ENCODE measurements at regions not wholly inside any gene's neighbourhood (a gene's known extent, or its start where the extent isn't known, plus 50 kb on each side); places are given as distances from the start of the nearest gene placed in this dataset.

DNA sequence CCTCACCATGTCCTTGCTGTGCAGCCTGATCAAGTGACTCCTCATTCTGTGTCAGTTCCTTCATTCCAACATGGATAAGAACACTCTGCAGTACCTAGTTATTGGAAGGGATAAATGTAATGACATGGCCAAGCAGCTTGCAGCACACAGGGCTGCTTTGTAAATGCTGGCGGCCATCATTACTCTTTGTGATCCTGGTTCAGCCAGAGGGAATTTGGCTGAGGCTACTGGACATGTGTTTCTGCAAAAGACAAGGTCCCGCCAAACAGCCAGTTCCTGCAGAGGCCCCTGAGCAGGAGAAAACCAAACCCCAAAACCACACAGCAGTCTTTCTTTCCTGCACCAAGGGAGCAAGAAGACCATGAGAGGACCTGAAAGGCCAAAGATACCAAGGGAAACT lies 495.8 kb downstream of the AJAP1 start:
- Histone ChIP-seq H3K4me1 (ENCODE audit: insufficient read depth, low read length) (no peaks in the 10 kb centered on the region), H3K27ac (ENCODE audit: low read depth, low read length) (no peak overlapping the region), H3K9me3 (ENCODE audit: low read length) (no peaks in the 10 kb centered on the region), H3K36me3 (ENCODE audit: insufficient read depth, low read length) (no peaks in the 10 kb centered on the region), H3K4me3 (ENCODE audit: low read length) (no peak overlapping the region), H3K27me3 (ENCODE audit: insufficient read depth, low read length, poor library complexity, severe bottlenecking) (no peaks in the 10 kb centered on the region)
- H3K27ac Mint-ChIP-seq: no peak overlapping the region
- no peak overlapping the region for H3K4me3 Mint-ChIP-seq
- no peaks in the 10 kb centered on the region for H3K4me1 Mint-ChIP-seq
- no peaks in the 10 kb centered on the region for H3K36me3 Mint-ChIP-seq
- CTCF ChIA-PET: no interaction called here
- H3K27me3 Mint-ChIP-seq: peaks cover 8 to 41% of the 10 kb centered on the region in 2 donors
- DNase-seq: no peak
- H3K9me3 Mint-ChIP-seq: peaks cover 0 to 4% (median under 1%) of the 10 kb centered on the region in 5 donors
- POLR2A ChIA-PET: no interaction called here

DNA sequence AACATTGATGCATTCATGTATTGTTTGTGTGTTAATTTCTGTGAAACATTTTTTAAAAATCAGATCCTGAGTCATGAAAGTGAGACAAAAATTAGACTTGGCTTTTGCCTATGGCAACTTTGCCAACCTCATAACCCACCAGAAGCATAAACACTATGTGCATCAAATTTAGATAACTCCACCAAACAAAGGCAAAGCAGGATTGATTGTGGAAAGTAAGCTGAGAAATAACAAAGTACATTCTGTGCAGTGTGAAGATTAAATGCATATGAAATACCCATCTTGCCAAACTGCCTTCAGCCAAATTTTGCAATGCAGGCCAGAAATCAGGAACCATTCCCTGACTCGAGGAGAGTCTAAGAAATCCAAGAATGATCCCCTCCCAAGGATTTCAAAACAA lies 493.4 kb downstream of the AJAP1 start:
- no peaks in the 10 kb centered on the region for H3K9me3 ChIP-seq (ENCODE audit: low read length)
- DNase-seq: no peak
- H3K4me3 ChIP-seq (ENCODE audit: low read length): no peak overlapping the region
- no peak overlapping the region for H3K4me3 Mint-ChIP-seq
- no peak overlapping the region for H3K27ac Mint-ChIP-seq
- H3K27me3 ChIP-seq (ENCODE audit: insufficient read depth, low read length, poor library complexity, severe bottlenecking): no peaks in the 10 kb centered on the region
- H3K36me3 Mint-ChIP-seq: no peaks in the 10 kb centered on the region
- CTCF ChIA-PET: no interaction called here
- H3K4me1 Mint-ChIP-seq: no peaks in the 10 kb centered on the region
- H3K4me1 ChIP-seq (ENCODE audit: insufficient read depth, low read length): no peaks in the 10 kb centered on the region
- H3K36me3 ChIP-seq (ENCODE audit: insufficient read depth, low read length): no peaks in the 10 kb centered on the region
- H3K9me3 Mint-ChIP-seq: no peaks in the 10 kb centered on the region
- POLR2A ChIA-PET: no interaction called here
- no peak overlapping the region for H3K27ac ChIP-seq (ENCODE audit: low read depth, low read length)
- peaks cover 5 to 47% of the 10 kb centered on the region in 2 donors for H3K27me3 Mint-ChIP-seq

DNA sequence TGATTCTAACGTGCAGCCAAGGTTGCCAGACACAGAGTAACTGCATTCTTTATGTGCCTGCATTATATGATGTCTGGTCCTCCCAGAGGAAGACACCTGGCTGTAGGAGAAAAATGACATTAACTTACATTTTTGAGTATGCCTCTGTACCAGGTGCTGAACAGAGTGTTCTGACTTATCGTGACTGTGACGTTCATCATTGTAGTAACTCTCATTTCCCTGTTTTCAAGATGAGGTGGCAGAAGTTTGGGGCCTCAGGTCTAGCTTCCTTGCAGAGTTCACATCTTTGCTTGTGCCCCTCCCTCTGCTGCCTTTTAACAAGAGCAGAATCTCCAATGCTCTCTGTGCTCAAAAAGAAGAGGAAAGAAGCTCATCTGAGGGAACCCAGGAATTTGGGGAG lies 488.0 kb downstream of the AJAP1 start:
- Mint-ChIP-seq H3K27me3 (peaks cover 8 to 34% of the 10 kb centered on the region in 2 donors), H3K36me3 (no peaks in the 10 kb centered on the region)
- H3K4me1 ChIP-seq (ENCODE audit: insufficient read depth, low read length): no peaks in the 10 kb centered on the region

DNA sequence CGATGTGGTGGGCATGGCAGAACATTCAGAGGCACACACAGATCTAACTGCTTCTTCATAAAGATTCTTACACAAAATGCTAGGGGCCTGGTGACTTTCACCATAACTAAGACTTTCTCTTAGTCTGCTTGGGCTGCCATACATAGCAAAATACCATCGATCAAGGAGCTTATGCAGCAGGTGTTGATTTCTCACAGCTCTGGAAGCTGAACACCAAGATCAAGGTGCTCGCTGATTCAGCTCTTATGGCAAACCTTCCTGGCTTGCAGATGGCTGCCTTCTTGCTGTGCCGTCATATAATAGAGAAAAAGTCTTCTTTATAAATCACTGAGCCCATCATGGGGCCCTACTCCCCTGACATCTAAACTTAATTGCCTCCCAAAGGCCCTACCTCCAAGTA lies 487.3 kb downstream of the AJAP1 start:
- no peaks in the 10 kb centered on the region for H3K36me3 ChIP-seq (ENCODE audit: insufficient read depth, low read length)
- Mint-ChIP-seq H3K27me3 (peaks cover 8 to 31% of the 10 kb centered on the region in 2 donors), H3K9me3 (no peaks in the 10 kb centered on the region), H3K4me1 (no peaks in the 10 kb centered on the region), H3K4me3 (no peak overlapping the region), H3K27ac (no peak overlapping the region), H3K36me3 (no peaks in the 10 kb centered on the region)
- H3K4me1 ChIP-seq (ENCODE audit: insufficient read depth, low read length): no peaks in the 10 kb centered on the region
- ChIA-PET CTCF (no interaction called here), POLR2A (no interaction called here)
- H3K4me3 ChIP-seq (ENCODE audit: low read length): no peak overlapping the region
- no peak overlapping the region for H3K27ac ChIP-seq (ENCODE audit: low read depth, low read length)
- no peaks in the 10 kb centered on the region for H3K9me3 ChIP-seq (ENCODE audit: low read length)
- no peak for DNase-seq
- H3K27me3 ChIP-seq (ENCODE audit: insufficient read depth, low read length, poor library complexity, severe bottlenecking): no peaks in the 10 kb centered on the region

More for the DNA sequence above, 488.0 kb downstream of the AJAP1 start:
- Histone ChIP-seq H3K9me3 (ENCODE audit: low read length) (no peaks in the 10 kb centered on the region), H3K27ac (ENCODE audit: low read depth, low read length) (no peak overlapping the region), H3K36me3 (ENCODE audit: insufficient read depth, low read length) (no peaks in the 10 kb centered on the region), H3K27me3 (ENCODE audit: insufficient read depth, low read length, poor library complexity, severe bottlenecking) (no peaks in the 10 kb centered on the region), H3K4me3 (ENCODE audit: low read length) (no peak overlapping the region)
- CTCF ChIA-PET: no interaction called here
- no peaks in the 10 kb centered on the region for H3K9me3 Mint-ChIP-seq
- POLR2A ChIA-PET: no interaction called here
- no peak for DNase-seq
- no peak overlapping the region for H3K27ac Mint-ChIP-seq
- no peaks in the 10 kb centered on the region for H3K4me1 Mint-ChIP-seq
- no peak overlapping the region for H3K4me3 Mint-ChIP-seq

DNA sequence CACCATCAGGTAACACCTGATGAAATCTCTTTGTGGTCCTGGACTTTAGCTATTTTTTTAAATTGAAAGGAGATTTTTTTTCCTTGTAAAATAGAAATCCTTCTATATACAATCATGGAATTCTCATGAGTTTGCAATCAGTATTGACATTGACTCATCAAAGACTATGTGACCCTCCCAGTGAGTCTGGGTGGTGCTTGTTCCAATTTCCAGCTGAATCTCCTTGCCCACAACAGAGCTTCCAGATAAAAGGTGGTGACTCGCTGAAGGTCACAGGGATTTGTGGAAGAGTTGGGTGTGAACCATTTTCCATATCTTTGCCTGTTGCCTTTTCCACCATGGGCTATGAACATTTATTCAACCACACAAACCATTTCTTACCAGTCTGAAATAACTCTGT lies 486.6 kb downstream of the AJAP1 start:
- H3K36me3 Mint-ChIP-seq: no peaks in the 10 kb centered on the region
- Histone ChIP-seq H3K27me3 (ENCODE audit: insufficient read depth, low read length, poor library complexity, severe bottlenecking) (no peaks in the 10 kb centered on the region), H3K27ac (ENCODE audit: low read depth, low read length) (no peak overlapping the region), H3K36me3 (ENCODE audit: insufficient read depth, low read length) (no peaks in the 10 kb centered on the region), H3K9me3 (ENCODE audit: low read length) (no peaks in the 10 kb centered on the region), H3K4me3 (ENCODE audit: low read length) (no peak overlapping the region), H3K4me1 (ENCODE audit: insufficient read depth, low read length) (no peaks in the 10 kb centered on the region)
- H3K4me3 Mint-ChIP-seq: no peak overlapping the region
- H3K27ac Mint-ChIP-seq: no peak overlapping the region
- POLR2A ChIA-PET: no interaction called here
- no peaks in the 10 kb centered on the region for H3K9me3 Mint-ChIP-seq
- CTCF ChIA-PET: no interaction called here
- no peaks in the 10 kb centered on the region for H3K4me1 Mint-ChIP-seq
- no peak for DNase-seq
- H3K27me3 Mint-ChIP-seq: peaks cover 8 to 26% of the 10 kb centered on the region in 2 donors

DNA sequence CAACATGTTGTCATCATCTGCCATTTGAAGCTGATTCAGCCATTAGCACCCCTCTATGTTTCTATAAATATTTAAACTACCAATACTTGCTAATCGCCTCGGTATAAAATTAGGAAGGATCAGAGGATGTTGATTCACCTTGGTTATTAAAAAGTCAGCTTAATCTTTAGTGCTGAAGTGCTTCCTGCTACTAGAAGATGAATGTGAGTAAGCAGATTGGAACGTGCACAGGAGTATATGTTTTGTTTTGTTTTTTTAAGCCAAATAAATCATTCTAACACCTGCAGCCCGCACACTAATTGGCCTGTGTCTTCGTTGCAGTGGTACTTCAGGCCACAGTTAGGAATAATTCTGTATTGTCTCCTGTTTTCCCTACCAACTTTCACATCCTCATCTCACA lies 485.7 kb downstream of the AJAP1 start:
- H3K4me1 Mint-ChIP-seq: no peaks in the 10 kb centered on the region
- ChIA-PET CTCF (no interaction called here), POLR2A (no interaction called here)
- H3K9me3 Mint-ChIP-seq: no peaks in the 10 kb centered on the region
- H3K27ac Mint-ChIP-seq: no peak overlapping the region
- H3K27me3 Mint-ChIP-seq: peaks cover 8 to 27% of the 10 kb centered on the region in 2 donors
- no peak overlapping the region for H3K27ac ChIP-seq (ENCODE audit: low read depth, low read length)
- no peaks in the 10 kb centered on the region for H3K36me3 ChIP-seq (ENCODE audit: insufficient read depth, low read length)
- H3K4me3 Mint-ChIP-seq: no peak overlapping the region
- DNase-seq: no peak
- H3K9me3 ChIP-seq (ENCODE audit: low read length): no peaks in the 10 kb centered on the region
- H3K4me1 ChIP-seq (ENCODE audit: insufficient read depth, low read length): no peaks in the 10 kb centered on the region
- H3K4me3 ChIP-seq (ENCODE audit: low read length): no peak overlapping the region
- H3K27me3 ChIP-seq (ENCODE audit: insufficient read depth, low read length, poor library complexity, severe bottlenecking): no peaks in the 10 kb centered on the region
- no peaks in the 10 kb centered on the region for H3K36me3 Mint-ChIP-seq

DNA sequence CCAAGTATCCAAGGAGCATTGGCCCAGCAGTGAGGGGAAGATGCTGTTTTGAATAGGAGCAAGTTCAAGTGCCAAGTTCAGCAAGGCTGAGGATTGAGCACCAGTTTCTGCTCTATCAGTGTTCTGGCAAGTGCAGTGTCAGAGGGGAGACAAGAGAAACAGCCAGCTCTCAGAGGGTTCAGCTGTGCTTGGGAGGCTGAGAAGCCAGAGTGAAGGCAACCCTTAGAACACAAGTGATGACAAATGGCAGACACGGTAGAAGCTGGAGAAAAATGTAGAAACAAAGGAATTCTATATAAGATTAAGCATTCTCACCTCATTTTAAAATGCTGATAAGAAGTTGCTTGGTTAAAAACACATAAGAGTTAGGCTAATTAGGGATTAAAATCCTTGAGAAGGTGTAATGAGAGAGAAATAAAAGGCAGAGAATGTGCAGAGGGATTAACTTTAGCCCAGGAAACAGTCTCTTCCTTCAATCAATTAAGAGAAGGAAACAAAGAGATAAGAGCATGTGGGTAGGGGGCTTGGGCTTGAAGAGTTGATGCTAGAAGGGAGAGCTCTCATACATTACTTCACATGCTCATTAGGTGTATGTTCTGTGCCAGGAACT lies 475.4 kb downstream of the AJAP1 start:
- Mint-ChIP-seq H3K9me3 (peaks cover 0 to 6% (median 2%) of the 10 kb centered on the region in 5 donors), H3K27ac (no peak overlapping the region), H3K4me3 (no peak overlapping the region), H3K4me1 (no peaks in the 10 kb centered on the region), H3K36me3 (no peaks in the 10 kb centered on the region), H3K27me3 (peaks cover 6 to 23% of the 10 kb centered on the region in 2 donors)
- no peak overlapping the region for H3K27ac ChIP-seq (ENCODE audit: low read depth, low read length)
- DNase-seq: no peak
- no peaks in the 10 kb centered on the region for H3K9me3 ChIP-seq (ENCODE audit: low read length)
- ChIA-PET POLR2A (no interaction called here), CTCF (no interaction called here)
- H3K4me3 ChIP-seq (ENCODE audit: low read length): no peak overlapping the region
- H3K36me3 ChIP-seq (ENCODE audit: insufficient read depth, low read length): no peaks in the 10 kb centered on the region
- H3K4me1 ChIP-seq (ENCODE audit: insufficient read depth, low read length): no peaks in the 10 kb centered on the region
- H3K27me3 ChIP-seq (ENCODE audit: insufficient read depth, low read length, poor library complexity, severe bottlenecking): no peaks in the 10 kb centered on the region

DNA sequence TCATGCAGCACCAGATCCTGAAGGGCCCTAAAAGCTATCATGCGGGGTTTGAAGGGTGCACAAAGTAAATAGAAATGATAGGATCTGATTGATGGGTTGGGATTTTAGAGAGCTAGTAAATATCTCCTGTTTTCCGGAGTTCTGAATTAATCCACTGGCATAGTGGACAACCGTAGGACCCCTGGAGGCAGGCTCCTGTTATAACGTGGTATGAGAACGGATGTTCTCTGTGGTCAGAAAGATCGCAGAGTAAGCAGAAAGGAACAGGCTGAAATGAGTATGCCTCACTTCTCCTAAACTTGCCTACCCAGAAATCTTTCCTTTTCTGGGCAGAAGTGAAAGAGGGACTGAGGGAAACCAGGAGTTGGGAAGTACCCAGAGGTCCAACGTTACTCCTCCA lies 470.8 kb downstream of the AJAP1 start:
- H3K36me3 Mint-ChIP-seq: no peaks in the 10 kb centered on the region
- H3K27ac Mint-ChIP-seq: no peak overlapping the region
- no peaks in the 10 kb centered on the region for H3K27me3 ChIP-seq (ENCODE audit: insufficient read depth, low read length, poor library complexity, severe bottlenecking)
- peaks cover 5 to 28% of the 10 kb centered on the region in 2 donors for H3K27me3 Mint-ChIP-seq
- no peak for DNase-seq
- ChIA-PET CTCF (no interaction called here), POLR2A (no interaction called here)
- H3K4me1 ChIP-seq (ENCODE audit: insufficient read depth, low read length): no peaks in the 10 kb centered on the region
- no peak overlapping the region for H3K27ac ChIP-seq (ENCODE audit: low read depth, low read length)
- no peaks in the 10 kb centered on the region for H3K9me3 ChIP-seq (ENCODE audit: low read length)
- H3K36me3 ChIP-seq (ENCODE audit: insufficient read depth, low read length): no peaks in the 10 kb centered on the region
- no peak overlapping the region for H3K4me3 ChIP-seq (ENCODE audit: low read length)
- peaks cover 0 to 6% (median 2%) of the 10 kb centered on the region in 5 donors for H3K9me3 Mint-ChIP-seq
- H3K4me1 Mint-ChIP-seq: no peaks in the 10 kb centered on the region
- no peak overlapping the region for H3K4me3 Mint-ChIP-seq

DNA sequence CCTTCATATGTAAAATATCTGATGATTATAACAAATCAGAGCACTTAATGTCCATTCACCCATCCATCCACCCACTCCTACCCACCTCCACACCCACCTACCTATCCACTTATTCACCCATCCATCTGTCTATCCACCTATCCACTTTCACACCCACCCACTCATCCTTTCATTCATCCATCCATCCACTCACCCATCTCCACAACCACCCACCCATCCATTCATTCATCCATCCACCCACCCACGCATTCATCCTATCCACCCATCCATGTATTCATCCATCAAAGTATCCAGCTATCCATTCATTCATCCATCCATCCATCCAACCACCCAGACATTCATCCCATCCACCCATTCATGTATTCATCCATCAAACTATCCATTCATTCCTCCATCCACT lies 466.1 kb downstream of the AJAP1 start:
- Mint-ChIP-seq H3K27ac (no peak overlapping the region), H3K4me1 (no peaks in the 10 kb centered on the region)
- no peak for DNase-seq

More for the DNA sequence above, 466.1 kb downstream of the AJAP1 start:
- no peak overlapping the region for H3K4me3 ChIP-seq (ENCODE audit: low read length)
- H3K9me3 Mint-ChIP-seq: no peaks in the 10 kb centered on the region
- no peaks in the 10 kb centered on the region for H3K36me3 ChIP-seq (ENCODE audit: insufficient read depth, low read length)
- H3K27me3 Mint-ChIP-seq: peaks cover 1 to 10% of the 10 kb centered on the region in 2 donors
- H3K4me3 Mint-ChIP-seq: no peak overlapping the region
- H3K27me3 ChIP-seq (ENCODE audit: insufficient read depth, low read length, poor library complexity, severe bottlenecking): no peaks in the 10 kb centered on the region
- no peak overlapping the region for H3K27ac ChIP-seq (ENCODE audit: low read depth, low read length)
- ChIA-PET CTCF (no interaction called here), POLR2A (no interaction called here)
- H3K4me1 ChIP-seq (ENCODE audit: insufficient read depth, low read length): no peaks in the 10 kb centered on the region
- no peaks in the 10 kb centered on the region for H3K9me3 ChIP-seq (ENCODE audit: low read length)
- H3K36me3 Mint-ChIP-seq: no peaks in the 10 kb centered on the region
